Inflammatory macrophage treated with lipopolysaccharide for 4 hours (primary cell): ENCODE measurements at regions not wholly inside any gene's neighbourhood (a gene's known extent, or its start where the extent isn't known, plus 50 kb on each side); places are given as distances from the start of the nearest gene placed in this dataset.
"Not testable (repeated sequence)": the region's sequence is repeated elsewhere in the genome, so short reads cannot be mapped to it uniquely, and the experiment has no call there.

ENCODE experiments used
- DNase-seq: peaks from one replicate; pipeline ENCODE4 v3.0.0-alpha.2; 2020

DNA sequence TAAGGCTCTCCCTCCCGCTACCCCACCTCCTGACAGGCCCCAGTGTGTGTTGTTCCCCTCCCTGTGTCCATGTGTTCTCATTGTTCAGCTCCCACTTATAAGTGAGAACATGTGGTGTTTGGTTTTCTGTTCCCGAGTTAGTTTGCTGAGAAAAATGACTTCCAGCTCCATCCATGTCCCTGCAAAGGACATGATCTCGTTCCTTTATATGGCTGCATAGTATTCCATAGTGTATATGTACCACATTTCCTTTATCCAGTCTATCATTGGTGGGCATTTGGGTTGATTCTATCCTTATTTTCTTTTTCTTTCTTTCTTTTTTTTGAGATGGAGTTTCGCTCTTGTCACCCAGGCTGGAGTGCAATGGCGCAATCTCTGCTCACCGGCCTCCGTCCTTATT is 57.8 kb upstream of the RASSF3 start:
- DNase-seq = not testable (repeated sequence)

DNA sequence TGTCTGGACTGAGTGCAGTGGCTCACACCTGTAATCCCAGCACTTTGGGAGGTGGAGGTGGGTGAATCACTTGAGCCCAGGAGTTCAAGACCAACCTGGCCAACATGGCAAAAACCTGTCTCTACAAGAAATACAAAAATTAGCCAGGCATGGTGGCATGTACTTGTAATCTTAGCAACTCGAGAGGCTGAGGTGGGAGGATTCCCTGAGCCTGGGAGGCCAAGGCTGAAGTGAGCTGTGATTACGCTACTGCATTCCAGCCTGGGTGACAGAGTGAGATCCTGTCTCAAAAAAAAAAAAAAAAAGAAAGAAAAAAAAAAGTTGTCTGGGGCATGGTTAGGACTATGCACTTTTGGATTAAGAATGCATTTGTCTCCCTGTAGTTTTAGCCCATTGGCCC is 56.6 kb upstream of the RASSF3 start:
- DNase-seq = not testable (repeated sequence)

DNA sequence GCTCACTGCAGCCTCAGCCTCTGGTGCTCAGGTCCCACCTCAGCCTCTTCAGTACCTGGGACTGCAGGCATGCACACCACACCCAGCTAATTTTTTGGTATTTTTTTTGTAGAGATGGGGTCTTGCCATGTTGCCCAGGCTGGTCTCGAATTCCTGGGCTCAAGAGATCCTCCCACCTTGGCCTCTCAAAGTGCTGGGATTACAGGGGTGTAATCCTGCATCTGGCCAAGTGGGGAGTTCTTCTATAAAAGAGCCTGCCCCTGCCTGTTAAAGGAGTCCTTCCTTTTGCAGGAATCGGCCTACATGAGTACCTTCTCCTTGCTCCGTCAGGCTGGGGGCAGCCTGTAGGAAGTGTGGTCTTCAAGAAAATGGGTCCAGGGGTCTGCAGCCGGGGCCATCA is 54.1 kb upstream of the RASSF3 start:
- no peak for DNase-seq

DNA sequence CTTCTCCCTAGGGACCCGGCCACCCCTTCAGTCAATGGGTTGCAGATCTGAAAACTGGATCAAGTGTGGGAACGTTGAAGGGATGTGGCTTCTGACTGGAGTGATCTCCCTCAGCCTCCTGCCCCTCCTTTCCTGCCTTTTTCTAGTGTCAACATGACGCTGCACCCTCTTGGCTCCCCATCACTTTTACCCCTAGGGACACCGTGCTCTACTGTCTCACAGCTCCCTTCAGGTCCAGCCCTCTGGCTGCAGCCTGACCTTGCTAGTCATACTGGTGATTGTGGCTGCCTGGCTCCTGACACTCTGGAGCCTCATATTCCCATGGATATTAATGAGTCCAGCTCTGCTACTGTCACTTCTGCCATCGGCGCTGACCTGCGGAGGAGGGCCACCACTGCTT is 51.5 kb upstream of the RASSF3 start:
- no peak for DNase-seq

DNA sequence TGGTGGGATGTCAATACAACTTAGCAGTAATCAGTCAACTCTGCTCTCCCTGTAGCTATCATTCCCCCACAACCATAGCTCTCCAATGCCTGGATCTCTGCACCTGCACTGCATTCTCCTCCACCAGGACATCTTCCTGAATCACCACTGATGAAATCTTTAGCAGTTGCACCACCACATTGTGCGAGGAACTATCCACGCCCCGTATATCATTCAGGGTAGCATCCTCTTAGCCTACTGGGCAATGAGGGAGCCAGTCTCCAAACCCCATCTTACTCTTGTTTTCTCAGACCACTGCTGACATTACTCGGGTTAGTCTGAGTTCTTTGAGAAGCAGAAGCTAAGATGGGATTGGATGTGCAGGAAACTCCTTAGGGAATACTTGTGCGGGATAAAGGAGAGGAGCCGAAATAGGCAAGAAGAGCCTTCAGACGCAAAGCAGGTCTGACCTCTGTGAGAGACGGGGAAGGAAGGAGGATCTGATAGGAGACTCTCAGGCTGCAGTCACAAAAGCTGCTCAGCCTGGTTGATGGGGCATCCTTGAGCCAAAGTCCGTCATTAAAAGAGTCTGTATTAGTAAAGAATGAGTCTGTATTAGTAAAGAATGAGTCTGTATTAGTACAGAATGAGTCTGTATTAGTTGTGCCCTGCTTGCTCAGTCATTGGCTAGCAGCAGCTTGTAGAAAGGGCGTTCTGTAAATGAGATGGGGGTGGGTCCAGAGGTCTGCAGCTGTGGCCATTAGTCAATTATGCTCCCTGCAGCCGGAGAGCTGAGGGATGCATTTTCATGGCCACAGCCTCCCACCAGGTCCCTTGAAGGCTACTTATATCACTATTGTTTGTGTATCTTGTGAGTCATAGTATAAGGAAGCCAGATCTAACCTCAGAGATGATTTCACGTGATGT is 49.6 kb upstream of the RASSF3 start:
- peak; percentile 84 for DNase-seq
